ENCODE measurements at regions not wholly inside any gene's neighbourhood (a gene's known extent, or its start where the extent isn't known, plus 50 kb on each side); places are given as distances from the start of the nearest gene placed in this dataset.

- TF ChIP-seq TBL1XR1 (IDR thresholded peaks at IDR 0.05; ENCODE audit: low read depth, low read length) (no peak), STAT3 (IDR thresholded peaks at IDR 0.05; ENCODE audit: low read depth, low read length) (no peak), FOXK2 (IDR thresholded peaks at IDR 0.05) (no peak), ZNF274 (IDR thresholded peaks at IDR 0.05; ENCODE audit: insufficient read depth, insufficient read length) (no peak), POLR2AphosphoS5 (IDR thresholded peaks at IDR 0.05; ENCODE audit: low read length) (no peak), RAD21 (IDR thresholded peaks at IDR 0.05; ENCODE audit: insufficient read depth, low read depth, low read length) (no peak), CTCF (IDR thresholded peaks at IDR 0.05 in 2 of 3, conservative IDR thresholded peaks at IDR 0.05 in 1 of 3; ENCODE audit: control insufficient read depth in 2 of 3, extremely low read depth in 1 of 3, insufficient read depth in 1 of 3, low read depth in 3 of 3, low read length in 3 of 3) (no peak)
These were observed 302.8 kb downstream of the FOXO1 start for GRCh38 chr13:40363653-40364052.
